ENCODE measurements at regions not wholly inside any gene's neighbourhood (a gene's known extent, or its start where the extent isn't known, plus 50 kb on each side); places are given as distances from the start of the nearest gene placed in this dataset.

- Mint-ChIP-seq H3K36me3 (ENCODE audit: low read depth) (no peaks in the 10 kb centered on the region), H3K27me3 (ENCODE audit: low read depth, poor library complexity) (peaks cover 10% of the 10 kb centered on the region), H3K4me1 (peaks cover 8% of the 10 kb centered on the region), H3K4me3 (no peak overlapping the region), H3K27ac (no peak overlapping the region), H3K9me3 (no peaks in the 10 kb centered on the region)
- no peak for DNase-seq
- TF ChIP-seq CTCF (IDR thresholded peaks at IDR 0.05) = no peak
These were observed 401.3 kb upstream of the FAT3 start for GRCh38 chr11:91823252-91823830.

- H3K4me3 Mint-ChIP-seq = no peak overlapping the region
- no peaks in the 10 kb centered on the region for H3K36me3 Mint-ChIP-seq (ENCODE audit: low read depth)
- TF ChIP-seq CTCF (IDR thresholded peaks at IDR 0.05) = no peak
- no peak overlapping the region for H3K27ac Mint-ChIP-seq
- no peak for DNase-seq
- no peaks in the 10 kb centered on the region for H3K9me3 Mint-ChIP-seq
- H3K27me3 Mint-ChIP-seq (ENCODE audit: low read depth, poor library complexity) = peaks cover 10% of the 10 kb centered on the region
- H3K4me1 Mint-ChIP-seq = peaks cover 8% of the 10 kb centered on the region
These were observed 401.8 kb upstream of the FAT3 start for GRCh38 chr11:91822805-91823204.

- TF ChIP-seq CTCF (IDR thresholded peaks at IDR 0.05) = no peak
- Mint-ChIP-seq H3K27ac (no peak overlapping the region), H3K27me3 (ENCODE audit: low read depth, poor library complexity) (peaks cover 10% of the 10 kb centered on the region), H3K36me3 (ENCODE audit: low read depth) (no peaks in the 10 kb centered on the region), H3K9me3 (no peaks in the 10 kb centered on the region), H3K4me1 (peaks cover 8% of the 10 kb centered on the region), H3K4me3 (no peak overlapping the region)
- DNase-seq = no peak
These were observed 403.9 kb upstream of the FAT3 start for GRCh38 chr11:91820709-91821108.

GRCh38 chr11:91819777-91820176 lies 404.8 kb upstream of the FAT3 start:
- no peak for DNase-seq
- H3K4me3 Mint-ChIP-seq = no peak overlapping the region
- TF ChIP-seq CTCF (IDR thresholded peaks at IDR 0.05) = no peak
- H3K27me3 Mint-ChIP-seq (ENCODE audit: low read depth, poor library complexity) = peaks cover 10% of the 10 kb centered on the region
- no peaks in the 10 kb centered on the region for H3K9me3 Mint-ChIP-seq
- no peaks in the 10 kb centered on the region for H3K36me3 Mint-ChIP-seq (ENCODE audit: low read depth)
- H3K27ac Mint-ChIP-seq = no peak overlapping the region
- H3K4me1 Mint-ChIP-seq = peaks cover 8% of the 10 kb centered on the region

GRCh38 chr11:91819195-91819594 lies 405.4 kb upstream of the FAT3 start:
- Mint-ChIP-seq H3K27ac (no peak overlapping the region), H3K4me1 (peaks cover 8% of the 10 kb centered on the region), H3K27me3 (ENCODE audit: low read depth, poor library complexity) (peaks cover 10% of the 10 kb centered on the region), H3K36me3 (ENCODE audit: low read depth) (no peaks in the 10 kb centered on the region), H3K9me3 (no peaks in the 10 kb centered on the region), H3K4me3 (no peak overlapping the region)
- no peak for DNase-seq
- no peak for TF ChIP-seq CTCF (IDR thresholded peaks at IDR 0.05)

GRCh38 chr11:91817996-91818395 lies 406.6 kb upstream of the FAT3 start:
- H3K4me1 Mint-ChIP-seq = peaks cover 8% of the 10 kb centered on the region
- no peaks in the 10 kb centered on the region for H3K9me3 Mint-ChIP-seq
- H3K36me3 Mint-ChIP-seq (ENCODE audit: low read depth) = no peaks in the 10 kb centered on the region
- peaks cover 7% of the 10 kb centered on the region for H3K27me3 Mint-ChIP-seq (ENCODE audit: low read depth, poor library complexity)
- no peak overlapping the region for H3K27ac Mint-ChIP-seq
- no peak for TF ChIP-seq CTCF (IDR thresholded peaks at IDR 0.05)
- H3K4me3 Mint-ChIP-seq = no peak overlapping the region
- no peak for DNase-seq

All from nephron progenitor cell (in vitro differentiated cells).